ENCODE measurements at regions not wholly inside any gene's neighbourhood (a gene's known extent, or its start where the extent isn't known, plus 50 kb on each side); places are given as distances from the start of the nearest gene placed in this dataset.

DNA sequence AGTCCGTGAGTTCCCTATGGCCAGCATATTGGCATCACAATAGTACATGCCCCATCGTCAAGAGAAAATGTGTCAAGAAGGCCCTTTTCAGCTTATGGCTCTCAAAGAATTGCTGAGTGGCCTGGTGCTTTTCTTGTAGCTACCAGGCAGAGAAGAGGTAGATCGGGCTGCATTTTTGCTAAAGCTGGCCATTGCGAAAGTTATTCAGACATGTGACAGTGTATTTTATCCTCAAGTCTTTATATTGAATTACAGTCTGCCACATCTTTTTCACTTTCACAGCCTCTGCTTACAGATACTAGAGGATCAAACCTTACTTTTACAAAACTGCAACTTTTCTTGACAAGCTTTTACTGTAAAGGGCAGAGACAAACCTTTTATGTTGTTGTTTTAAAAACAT, 261.5 kb upstream of the IGFBP7 start:
- TF ChIP-seq, protein P1, sequence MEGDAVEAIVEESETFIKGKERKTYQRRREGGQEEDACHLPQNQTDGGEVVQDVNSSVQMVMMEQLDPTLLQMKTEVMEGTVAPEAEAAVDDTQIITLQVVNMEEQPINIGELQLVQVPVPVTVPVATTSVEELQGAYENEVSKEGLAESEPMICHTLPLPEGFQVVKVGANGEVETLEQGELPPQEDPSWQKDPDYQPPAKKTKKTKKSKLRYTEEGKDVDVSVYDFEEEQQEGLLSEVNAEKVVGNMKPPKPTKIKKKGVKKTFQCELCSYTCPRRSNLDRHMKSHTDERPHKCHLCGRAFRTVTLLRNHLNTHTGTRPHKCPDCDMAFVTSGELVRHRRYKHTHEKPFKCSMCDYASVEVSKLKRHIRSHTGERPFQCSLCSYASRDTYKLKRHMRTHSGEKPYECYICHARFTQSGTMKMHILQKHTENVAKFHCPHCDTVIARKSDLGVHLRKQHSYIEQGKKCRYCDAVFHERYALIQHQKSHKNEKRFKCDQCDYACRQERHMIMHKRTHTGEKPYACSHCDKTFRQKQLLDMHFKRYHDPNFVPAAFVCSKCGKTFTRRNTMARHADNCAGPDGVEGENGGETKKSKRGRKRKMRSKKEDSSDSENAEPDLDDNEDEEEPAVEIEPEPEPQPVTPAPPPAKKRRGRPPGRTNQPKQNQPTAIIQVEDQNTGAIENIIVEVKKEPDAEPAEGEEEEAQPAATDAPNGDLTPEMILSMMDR (IDR thresholded peaks at IDR 0.05), result no peak
- no peak overlapping the region for H3K4me3 ChIP-seq
- H3K27me3 ChIP-seq, result no peaks in the 10 kb centered on the region
- FAIRE-seq (no peak), ATAC-seq (no peak), DNase-seq (no peak)
- H3K4me1 ChIP-seq, result no peaks in the 10 kb centered on the region
- intact Hi-C loops (cut with DNase I), result no loop called here
- H3K9me3 ChIP-seq, result no peaks in the 10 kb centered on the region
- no peaks in the 10 kb centered on the region for H3K36me3 ChIP-seq
- H3K27ac ChIP-seq, result no peak overlapping the region
- WGBS, 2 donors, result 84 to 94% methylated on average over 4 of the region's 4 CpGs

DNA sequence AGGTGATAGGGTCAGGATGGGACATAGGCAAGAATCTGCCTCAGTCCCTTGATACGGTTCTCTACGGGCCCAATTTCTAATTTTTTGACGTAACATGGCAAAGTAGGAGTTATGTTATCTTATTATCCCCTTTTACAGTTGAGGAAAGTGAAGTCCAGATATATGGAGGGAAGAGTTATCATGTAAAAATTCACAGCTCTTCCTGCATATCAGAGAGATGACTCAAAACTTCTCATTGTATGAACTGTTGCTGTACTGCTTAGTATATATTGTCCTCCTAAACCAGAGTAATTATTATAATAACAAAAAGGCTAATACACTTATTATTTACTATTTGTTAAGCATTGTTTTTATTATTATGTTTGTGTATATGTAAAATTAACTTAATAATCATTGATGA, 260.5 kb upstream of the IGFBP7 start:
- intact Hi-C loops (cut with DNase I), result no loop called here
- Histone ChIP-seq H3K4me1 (no peaks in the 10 kb centered on the region), H3K36me3 (no peaks in the 10 kb centered on the region), H3K27me3 (no peaks in the 10 kb centered on the region), H3K27ac (no peak overlapping the region), H3K4me3 (no peak overlapping the region), H3K9me3 (no peaks in the 10 kb centered on the region)
- no peak for DNase-seq
- TF ChIP-seq, protein P1 (IDR thresholded peaks at IDR 0.05), result no peak
- no peak for ATAC-seq
- 64 to 70% methylated on average over 3 of the region's 3 CpGs for WGBS, 2 donors
- no peak for FAIRE-seq

DNA sequence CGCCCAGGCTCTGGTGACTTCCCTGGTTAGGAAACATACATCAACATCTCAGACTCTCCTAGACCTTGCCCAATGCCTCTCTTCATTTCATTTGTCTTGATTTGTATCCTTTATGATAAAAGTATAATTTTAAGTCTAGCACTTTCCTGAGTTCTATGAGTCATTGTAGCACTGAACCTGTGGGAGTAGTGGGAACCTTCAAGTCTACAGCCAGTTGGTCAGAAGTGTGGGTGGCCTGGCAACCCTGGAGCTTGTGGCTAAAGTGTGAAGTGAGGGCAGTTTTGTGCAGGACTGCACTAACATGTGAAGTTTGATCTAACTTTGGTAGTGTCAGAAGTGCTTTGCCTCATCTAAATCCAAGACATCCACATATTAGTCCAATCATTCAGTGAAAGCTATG, 259.3 kb upstream of the IGFBP7 start:
- no peaks in the 10 kb centered on the region for H3K36me3 ChIP-seq
- TF ChIP-seq, protein P1 (IDR thresholded peaks at IDR 0.05), result no peak
- no peaks in the 10 kb centered on the region for H3K27me3 ChIP-seq
- ATAC-seq (no peak), DNase-seq (no peak), FAIRE-seq (no peak)
- no peak overlapping the region for H3K27ac ChIP-seq
- H3K4me3 ChIP-seq, result no peak overlapping the region
- intact Hi-C loops (cut with DNase I), result no loop called here
- no peaks in the 10 kb centered on the region for H3K9me3 ChIP-seq
- WGBS, 2 donors, result 63 to 65% methylated on average over 1 of the region's 1 CpG
- H3K4me1 ChIP-seq, result no peaks in the 10 kb centered on the region

DNA sequence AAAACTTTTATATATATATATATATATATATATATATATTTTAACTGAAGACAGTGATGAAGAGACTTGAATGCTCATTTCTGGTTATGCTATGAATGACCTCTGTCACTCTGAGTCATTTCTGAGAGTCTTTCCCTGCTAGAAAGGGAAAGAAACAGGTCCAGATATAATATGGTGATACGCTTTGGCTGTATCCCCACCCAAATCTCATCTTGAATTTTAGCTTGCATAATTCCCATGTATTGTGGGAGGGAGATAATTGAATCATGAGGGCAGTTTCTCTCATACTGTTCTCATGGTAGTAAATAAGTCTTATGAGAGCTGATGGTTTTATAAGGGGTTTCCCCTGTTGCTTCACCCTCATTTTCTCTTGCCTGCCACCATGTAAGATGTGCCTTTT, 254.1 kb upstream of the IGFBP7 start:
- no peak for ATAC-seq
- Histone ChIP-seq H3K9me3 (no peaks in the 10 kb centered on the region), H3K4me3 (no peak overlapping the region), H3K27me3 (no peaks in the 10 kb centered on the region), H3K36me3 (no peaks in the 10 kb centered on the region), H3K4me1 (no peaks in the 10 kb centered on the region), H3K27ac (no peak overlapping the region)
- intact Hi-C loops (cut with DNase I), result no loop called here
- FAIRE-seq, result no peak
- WGBS, 2 donors, result 87 to 100% methylated on average over 1 of the region's 1 CpG
- no peak for DNase-seq
- TF ChIP-seq, protein P1 (IDR thresholded peaks at IDR 0.05), result no peak

DNA sequence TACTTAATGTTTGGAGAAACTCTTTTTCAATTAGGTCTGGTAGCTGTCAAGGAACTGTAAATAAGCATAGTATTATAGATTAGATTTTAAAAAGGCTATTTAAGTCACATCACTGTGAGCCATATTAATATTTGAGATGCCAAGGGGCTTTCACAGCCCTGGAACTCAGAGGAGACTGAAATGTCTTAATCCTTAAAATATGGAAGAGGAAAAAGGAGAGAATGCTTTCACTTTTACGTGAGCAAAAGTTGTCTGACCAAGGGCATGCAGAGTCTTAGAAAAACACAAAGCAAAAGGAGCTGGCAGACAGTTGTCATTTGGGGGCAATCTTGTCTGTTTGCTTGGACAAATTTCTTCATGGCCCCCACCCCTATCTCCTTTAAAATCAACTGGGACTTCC, 253.2 kb upstream of the IGFBP7 start:
- no peaks in the 10 kb centered on the region for H3K9me3 ChIP-seq
- no peak overlapping the region for H3K27ac ChIP-seq
- no peaks in the 10 kb centered on the region for H3K27me3 ChIP-seq
- no peaks in the 10 kb centered on the region for H3K4me1 ChIP-seq
- FAIRE-seq (no peak), ATAC-seq (no peak), DNase-seq (no peak)
- intact Hi-C loops (cut with DNase I), result no loop called here
- no peaks in the 10 kb centered on the region for H3K36me3 ChIP-seq
- 52 to 63% methylated on average over 1 of the region's 1 CpG for WGBS, 2 donors
- no peak overlapping the region for H3K4me3 ChIP-seq
- TF ChIP-seq, protein P1 (IDR thresholded peaks at IDR 0.05), result no peak

Data from pancreas (tissue), 10 donors.